OCI-LY3 (cell line): ENCODE measurements at regions not wholly inside any gene's neighbourhood (a gene's known extent, or its start where the extent isn't known, plus 50 kb on each side); places are given as distances from the start of the nearest gene placed in this dataset.

ENCODE experiments used
- H2AFZ ChIP-seq: fragments of 200-600, 300-600 bp; shearing (Covaris generic); 2 replicates; pipeline ENCODE4 v1.6.0; 2014; ENCODE audit warnings: antibody characterized with exemption, low read depth, low read length
- H3K27ac ChIP-seq: fragments of 200-600, 300-600 bp; sonication (generic); 2 replicates; pipeline ENCODE4 v1.5.1; 2014; ENCODE audit warnings: mild to moderate bottlenecking, low read length, moderate library complexity, mixed read lengths
- H3K27me3 ChIP-seq: fragments of 200-600, 300-600 bp; sonication (generic); 2 replicates; pipeline ENCODE4 v1.6.1; 2014; ENCODE audit warnings: low read depth, low read length, mixed read lengths
- H3K36me3 ChIP-seq: fragments of 200-600, 300-600 bp; sonication (generic); replicated peaks from 2 replicates; pipeline ENCODE3; 2014; ENCODE audit warnings: low read depth, low read length, mixed read lengths
- H3K4me1 ChIP-seq: fragments of 300-600, 200-600 bp; sonication (generic); 2 replicates; pipeline ENCODE4 v1.6.1; 2014; ENCODE audit warnings: low read length, mixed read lengths
- H3K4me2 ChIP-seq: fragments of 200-600, 300-600 bp; sonication (generic); 2 replicates; pipeline ENCODE4 v1.6.1; 2014; ENCODE audit warnings: low read length, mixed read lengths
- H3K4me3 ChIP-seq: fragments of 300-600, 200-600 bp; sonication (generic); 2 replicates; pipeline ENCODE4 v1.5.1; 2014; ENCODE audit warnings: antibody characterized with exemption, mild to moderate bottlenecking, low read length, moderate library complexity
- H3K79me2 ChIP-seq: fragments of 300-600, 200-600 bp; shearing (Covaris generic); 2 replicates; pipeline ENCODE4 v1.6.1; 2014; ENCODE audit warnings: mild to moderate bottlenecking, low read length, mixed read lengths
- H3K9ac ChIP-seq: fragments of 300-600, 200-600 bp; shearing (Covaris generic); 2 replicates; pipeline ENCODE4 v1.6.0; 2014; ENCODE audit warnings: mild to moderate bottlenecking, low read length, moderate library complexity
- H3K9me3 ChIP-seq: fragments of 200-600, 300-600 bp; shearing (Covaris generic); 2 replicates; pipeline ENCODE4 v1.6.1; 2014; ENCODE audit warnings: low read length, mixed read lengths; ENCODE audit not compliant: insufficient read depth
- H4K20me1 ChIP-seq: fragments of 200-600, 300-600 bp; sonication (generic); 2 replicates; pipeline ENCODE4 v1.6.1; 2016; ENCODE audit warnings: low read length, mixed read lengths; ENCODE audit not compliant: insufficient read depth
- CTCF ChIP-seq: fragments of 200-600, 300-600 bp; sonication (generic); IDR thresholded peaks from 2 replicates; pipeline ENCODE4 v1.5.1; 2014; ENCODE audit warnings: antibody characterized with exemption, low read length, low read depth
- EZH2phosphoT487 ChIP-seq: fragments of 200-600 bp; shearing (Covaris generic); IDR thresholded peaks from 2 replicates; pipeline ENCODE4 v1.6.1; 2018; ENCODE audit warnings: antibody characterized with exemption, mixed run types, low read depth

- Histone ChIP-seq H3K9me3 (no peaks in the 10 kb centered on the region), H3K79me2 (no peaks in the 10 kb centered on the region)
- TF ChIP-seq EZH2phosphoT487 (no peak), CTCF (no peak)
These were observed 432.3 kb downstream of the PTPRU start for GRCh38 chr1:29668551-29669157.

DNA sequence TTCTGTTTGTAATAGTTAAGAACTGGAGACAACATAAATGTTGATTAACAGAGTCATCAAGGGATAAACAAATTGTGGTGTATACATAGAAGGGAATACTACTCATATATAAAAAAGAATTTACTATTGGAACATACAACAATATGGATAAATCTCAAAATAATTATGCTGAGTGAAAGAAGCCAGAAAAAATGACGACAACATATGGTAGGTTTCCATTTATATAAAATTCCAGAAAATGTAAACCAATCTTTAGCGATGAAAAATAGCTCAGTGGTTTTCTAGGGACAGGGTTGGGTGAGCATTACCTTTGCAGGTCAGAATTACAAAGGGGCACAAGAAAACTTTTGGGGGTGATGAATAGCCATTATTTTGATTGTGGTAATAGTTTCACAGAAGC lies 431.6 kb downstream of the PTPRU start:
- Histone ChIP-seq H3K36me3 (no peaks in the 10 kb centered on the region), H3K4me1 (no peaks in the 10 kb centered on the region), H3K27me3 (no peaks in the 10 kb centered on the region), H3K4me3 (no peak overlapping the region), H3K4me2 (no peak overlapping the region), H2AFZ (no peak overlapping the region), H4K20me1 (no peaks in the 10 kb centered on the region), H3K9me3 (no peaks in the 10 kb centered on the region), H3K27ac (no peak overlapping the region), H3K79me2 (no peaks in the 10 kb centered on the region), H3K9ac (no peak overlapping the region)
- TF ChIP-seq EZH2phosphoT487 (no peak), CTCF (no peak)

More at GRCh38 chr1:29668551-29669157, 432.3 kb downstream of the PTPRU start:
- H3K4me2 ChIP-seq, result no peak overlapping the region
- H3K9ac ChIP-seq, result no peak overlapping the region
- no peaks in the 10 kb centered on the region for H3K4me1 ChIP-seq
- H3K27ac ChIP-seq, result no peak overlapping the region
- no peaks in the 10 kb centered on the region for H4K20me1 ChIP-seq
- no peaks in the 10 kb centered on the region for H3K27me3 ChIP-seq
- no peak overlapping the region for H2AFZ ChIP-seq
- H3K36me3 ChIP-seq, result no peaks in the 10 kb centered on the region
- no peak overlapping the region for H3K4me3 ChIP-seq

- no peak overlapping the region for H2AFZ ChIP-seq
- H3K79me2 ChIP-seq, result no peaks in the 10 kb centered on the region
- H3K9ac ChIP-seq, result no peak overlapping the region
- no peak overlapping the region for H3K4me3 ChIP-seq
- no peaks in the 10 kb centered on the region for H3K4me1 ChIP-seq
- no peaks in the 10 kb centered on the region for H4K20me1 ChIP-seq
- no peak overlapping the region for H3K4me2 ChIP-seq
- TF ChIP-seq CTCF (no peak), EZH2phosphoT487 (no peak)
- no peak overlapping the region for H3K27ac ChIP-seq
- no peaks in the 10 kb centered on the region for H3K27me3 ChIP-seq
- H3K36me3 ChIP-seq, result no peaks in the 10 kb centered on the region
- no peaks in the 10 kb centered on the region for H3K9me3 ChIP-seq
These were observed 428.4 kb downstream of the PTPRU start for GRCh38 chr1:29664711-29665110.

DNA sequence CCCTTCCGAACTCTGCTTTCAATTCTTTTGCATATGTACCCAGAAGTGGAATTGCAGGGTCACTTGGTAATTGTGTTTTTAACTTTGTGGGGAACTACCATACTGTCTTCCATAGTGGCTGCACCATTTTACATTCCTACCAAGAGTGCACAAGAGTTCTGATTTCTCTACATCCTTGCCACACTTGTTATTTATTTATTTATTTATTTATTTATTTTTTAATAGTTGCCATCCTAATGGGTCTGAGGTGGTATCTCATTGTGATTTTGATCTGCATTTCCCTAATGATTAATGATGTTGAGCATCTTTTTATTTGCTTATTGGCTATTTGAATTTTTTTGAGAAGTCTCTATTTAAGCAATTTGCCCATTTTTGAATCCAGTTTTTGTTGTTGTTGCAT lies 422.4 kb downstream of the PTPRU start:
- H3K4me2 ChIP-seq, result no peak overlapping the region
- H3K27ac ChIP-seq, result no peak overlapping the region
- TF ChIP-seq CTCF, result no peak
- TF ChIP-seq EZH2phosphoT487, result no peak
- no peak overlapping the region for H3K4me3 ChIP-seq
- H3K79me2 ChIP-seq, result no peaks in the 10 kb centered on the region
- no peaks in the 10 kb centered on the region for H3K27me3 ChIP-seq
- no peaks in the 10 kb centered on the region for H4K20me1 ChIP-seq
- no peaks in the 10 kb centered on the region for H3K36me3 ChIP-seq
- no peaks in the 10 kb centered on the region for H3K4me1 ChIP-seq
- H3K9ac ChIP-seq, result no peak overlapping the region
- H2AFZ ChIP-seq, result no peak overlapping the region
- no peaks in the 10 kb centered on the region for H3K9me3 ChIP-seq
